ENCODE measurements at regions not wholly inside any gene's neighbourhood (a gene's known extent, or its start where the extent isn't known, plus 50 kb on each side); places are given as distances from the start of the nearest gene placed in this dataset.

- TF ChIP-seq CTCF (IDR thresholded peaks at IDR 0.05) (no peak), POLR2A (IDR thresholded peaks at IDR 0.05) (no peak), EP300 (IDR thresholded peaks at IDR 0.05) (no peak), POLR2AphosphoS5 (IDR thresholded peaks at IDR 0.05) (no peak)
These were observed 501.3 kb upstream of the FTMT start for GRCh38 chr5:121350181-121350930.
